GM13976 (cell line): ENCODE measurements at regions not wholly inside any gene's neighbourhood (a gene's known extent, or its start where the extent isn't known, plus 50 kb on each side); places are given as distances from the start of the nearest gene placed in this dataset.

Experiments
- DNase-seq: peaks from one replicate; pipeline ENCODE4 v3.0.0; 2012; ENCODE audit warnings: low spot score
- CTCF ChIP-seq: IDR thresholded peaks from 2 replicates; pipeline ENCODE4 v1.5.1; 2012; ENCODE audit warnings: borderline replicate concordance, mild to moderate bottlenecking; ENCODE audit not compliant: insufficient read depth; ENCODE audit errors: extremely low read depth, missing control alignments, control extremely low read depth
- in situ Hi-C: fragments of 300-500 bp; cut with MboI; formaldehyde crosslinking; loops from one replicate; pipeline ENCODE4 v1.12.0; 2022; ENCODE audit warnings: low sequenced_read_pairs, mixed read lengths, inconsistent platforms; ENCODE audit not compliant: unreplicated experiment

- TF ChIP-seq CTCF, result no peak
- DNase-seq, result no peak
- in situ Hi-C loops, result no loop called here
These were observed 149.5 kb upstream of the DIO3 start for GRCh38 chr14:101411779-101412178.

- in situ Hi-C loops, result no loop called here
- TF ChIP-seq CTCF, result no peak
- no peak for DNase-seq
These were observed 148.6 kb upstream of the DIO3 start for GRCh38 chr14:101412739-101413138.

GRCh38 chr14:101417434-101417833, 143.9 kb upstream of the DIO3 start:
- no peak for TF ChIP-seq CTCF
- no peak for DNase-seq
- in situ Hi-C loops, result no loop called here

GRCh38 chr14:101418601-101419000, 142.7 kb upstream of the DIO3 start:
- no peak for DNase-seq
- no peak for TF ChIP-seq CTCF
- in situ Hi-C loops, result no loop called here

GRCh38 chr14:101426466-101426865, 134.8 kb upstream of the DIO3 start:
- TF ChIP-seq CTCF, result no peak
- DNase-seq, result no peak
- in situ Hi-C loops, result no loop called here

- TF ChIP-seq CTCF, result no peak
- DNase-seq, result no peak
- in situ Hi-C loops, result no loop called here
These were observed 132.9 kb upstream of the DIO3 start for GRCh38 chr14:101428409-101428808.

GRCh38 chr14:101435546-101435945, 125.7 kb upstream of the DIO3 start:
- DNase-seq, result no peak
- in situ Hi-C loops, result no loop called here
- no peak for TF ChIP-seq CTCF
